K562 (cell line): ENCODE measurements at regions not wholly inside any gene's neighbourhood (a gene's known extent, or its start where the extent isn't known, plus 50 kb on each side); places are given as distances from the start of the nearest gene placed in this dataset.
A peak's percentile ranks its signal among the peaks of the same experiment; 100 is the strongest.

Source experiments
- ATAC-seq: fragments of 200-7000 bp; cut with Tn5 transposase; 3 replicates; pipeline ENCODE4 v1.9.1; 2020; ENCODE audit warnings: moderate library complexity
- BruUV-seq: library from RNA; stranded (reverse); fragments of 400-500 nt; replicated peaks from 2 replicates; lab custom pipeline; 2021; lab: Mats Ljungman, UMichigan
- CTCF ChIA-PET: fragments of 300-600 bp; formaldehyde crosslinking; extraction: SDS; loops from one replicate; lab custom pipeline; 2021; ENCODE audit warnings: low intra/inter-chr PET ratio; lab: Yijun Ruan, JAX
- POLR2A ChIA-PET: fragments of 300-600, 350-650 bp; sonication (Branson Sonifier 250); formaldehyde crosslinking; extraction: SDS; loops from one replicate; lab custom pipeline; 2021; ENCODE audit warnings: antibody characterized with exemption, inconsistent platforms; lab: Yijun Ruan, JAX
- DNase-seq, 4 experiments: peaks; one replicate each; pipeline versions ENCODE4 v3.0.0 to v3.0.0-alpha.2; 2011 to 2018; ENCODE audit warnings: low spot score in 3 of 4, mixed read lengths in 3 of 4; ENCODE audit errors: extremely low read depth in 1 of 4
- FAIRE-seq: peaks from 2 replicates; lab custom pipeline; 2011; peaks lifted over from hg19 to GRCh38; lab: Jason Lieb, UNC
- H2AFZ ChIP-seq: 2 replicates; pipeline ENCODE4 v1.6.0; 2011; ENCODE audit warnings: low read depth, low read length, control low read depth, inconsistent platforms
- H3K27ac ChIP-seq: fragments of 200-600 bp; 3 replicates; pipeline ENCODE4 v1.8.0; 2011; ENCODE audit warnings: low read depth, mild to moderate bottlenecking, control low read depth, inconsistent platforms, low read length, moderate library complexity, mixed read lengths; ENCODE audit errors: extremely low read depth
- H3K27me3 ChIP-seq, 2 experiments: fragments of 300-600 bp in 1 of 2; 2 replicates in 1 of 2; 3 replicates in 1 of 2; pipeline versions ENCODE4 v1.6.0 to v1.8.0; 2011; ENCODE audit warnings: inconsistent platforms in 2 of 2, low read length in 2 of 2, mild to moderate bottlenecking in 1 of 2, mixed read lengths in 1 of 2, moderate library complexity in 1 of 2; ENCODE audit not compliant: control insufficient read depth in 2 of 2, insufficient read depth in 2 of 2
- H3K36me3 ChIP-seq: fragments of 300-600 bp; 3 replicates; pipeline ENCODE4 v1.8.0; 2011; ENCODE audit warnings: mild to moderate bottlenecking, low read length, inconsistent platforms; ENCODE audit not compliant: control insufficient read depth, insufficient read depth
- H3K4me1 ChIP-seq, 2 experiments: fragments of 200-600 bp in 1 of 2; replicated peaks in 1 of 2; 2 replicates in 1 of 2; 3 replicates in 1 of 2; pipeline versions ENCODE4 v1.5.1 to v1.8.0; 2011; ENCODE audit warnings: inconsistent platforms in 2 of 2, low read length in 2 of 2, mild to moderate bottlenecking in 1 of 2, mixed read lengths in 1 of 2, moderate library complexity in 1 of 2; ENCODE audit not compliant: control insufficient read depth in 2 of 2, insufficient read depth in 2 of 2
- H3K4me2 ChIP-seq: 2 replicates; pipeline ENCODE4 v1.6.1; 2011; ENCODE audit warnings: low read length, control low read depth, inconsistent platforms, mixed read lengths; ENCODE audit not compliant: insufficient read depth
- H3K4me3 ChIP-seq: fragments of 200-600 bp; sonication (generic), shearing (Covaris generic); 2 replicates; pipeline ENCODE4 v1.5.1; 2016; ENCODE audit warnings: control low read depth, inconsistent platforms
- H3K79me2 ChIP-seq: fragments of 200-600 bp; 3 replicates; pipeline ENCODE4 v1.8.0; 2011; ENCODE audit warnings: low read length, inconsistent platforms; ENCODE audit not compliant: control insufficient read depth, insufficient read depth
- H3K9ac ChIP-seq, 2 experiments: 2 replicates each; pipeline versions ENCODE4 v1.6.0 to v1.6.1; 2011; ENCODE audit warnings: low read depth in 2 of 2, low read length in 2 of 2, control low read depth in 1 of 2, inconsistent platforms in 1 of 2, mild to moderate bottlenecking in 1 of 2, mixed read lengths in 1 of 2; ENCODE audit not compliant: insufficient read depth in 1 of 2
- H3K9me1 ChIP-seq: one replicate; pipeline ENCODE4 v1.6.0; 2011; ENCODE audit warnings: inconsistent platforms, mild to moderate bottlenecking, low read length, moderate library complexity; ENCODE audit not compliant: control insufficient read depth, insufficient read depth
- H3K9me3 ChIP-seq: replicated peaks from 2 replicates; pipeline ENCODE4 v1.5.1; 2011; ENCODE audit warnings: low read depth, low read length, inconsistent platforms; ENCODE audit not compliant: control insufficient read depth, insufficient read depth
- H4K20me1 ChIP-seq: replicated peaks from 2 replicates; pipeline ENCODE4 v1.6.1; 2011; ENCODE audit warnings: low read length, inconsistent platforms, mixed read lengths; ENCODE audit not compliant: control insufficient read depth, insufficient read depth
- ZNF584 ChIP-seq: fragments of 200-800 bp; sonication (Bioruptor generic); IDR thresholded peaks from 2 replicates; pipeline ENCODE4 v1.6.1; 2016; ENCODE audit warnings: low read depth, mild to moderate bottlenecking, missing genetic modification characterization, missing compliant biosample characterization
- ZNF668 ChIP-seq: fragments of 250-450 bp; sonication (Bioruptor Pico); IDR thresholded peaks from 2 replicates; pipeline ENCODE4 v1.8.0; 2022; ENCODE audit warnings: mild to moderate bottlenecking, inconsistent platforms
- WGBS: fragments of 100-300 bp; shearing (Covaris generic); methylation state at CpG from one replicate; pipeline ENCODE4 v1.1.6; 2016; ENCODE audit warnings: low coverage, mixed read lengths; ENCODE audit not compliant: insufficient coverage; ENCODE audit errors: missing lambda C conversion rate; 5-methylcytosine and 5-hydroxymethylcytosine counted together
- in situ Hi-C: fragments of 300-500 bp; cut with MboI; formaldehyde crosslinking; loops from 4 replicates; pipeline ENCODE4 v1.15.0; 2018; ENCODE audit warnings: inconsistent platforms, mixed read lengths
- intact Hi-C: fragments of 100-400 bp; cut with micrococcal nuclease; formaldehyde crosslinking; loops from 2 replicates; pipeline ENCODE4 v1.14.2; 2022

GRCh38 chr2:43131890-43132682 lies 94.3 kb downstream of the ZFP36L2 start:
- H3K4me1 ChIP-seq, result peaks cover 25 to 47% of the 10 kb centered on the region in 2 experiments; a peak in 4 of 5 replicates
- no TSS peak for BruUV-seq
- TF ChIP-seq ZNF668 (CRISPR knock-in tag) (no peak), ZNF584 (CRISPR knock-in tag) (no peak)
- H3K27ac ChIP-seq, result no peak overlapping the region
- no peaks in the 10 kb centered on the region for H3K36me3 ChIP-seq
- in situ Hi-C loops (loop anchor here (10.0 to 25.0 kb wide), 2 partner anchors 295 to 353 kb away; no protein-coding TSS in a partner anchor), intact Hi-C loops (loop anchor here (1.0 to 5.0 kb wide), 3 partner anchors 97 to 352 kb away; no protein-coding TSS in a partner anchor)
- ChIA-PET POLR2A (interaction anchor here (0.9 to 1.1 kb wide), 2 partner anchors 8 to 22 kb away, joined by 3 to 4 read pairs; no protein-coding TSS in a partner anchor), CTCF (no interaction called here)
- peak overlapping the region; percentile 87 for H2AFZ ChIP-seq
- H3K4me2 ChIP-seq, result no peak overlapping the region; the same call in 1 of the 2 replicates
- no peaks in the 10 kb centered on the region for H3K27me3 ChIP-seq
- peak overlapping the region in 1 of 2 experiments; percentile 56; a peak in 1 of 4 replicates for H3K9ac ChIP-seq
- no peak for ATAC-seq
- H3K4me3 ChIP-seq, result no peak overlapping the region
- no peak for DNase-seq
- FAIRE-seq, result no peak
- H3K9me3 ChIP-seq, result no peaks in the 10 kb centered on the region
- WGBS, result 76% methylated on average over 7 of the region's 12 CpGs
- H3K79me2 ChIP-seq, result no peaks in the 10 kb centered on the region
- no peaks in the 10 kb centered on the region for H4K20me1 ChIP-seq
- H3K9me1 ChIP-seq, result peaks cover 5% of the 10 kb centered on the region
